ENCODE measurements at regions not wholly inside any gene's neighbourhood (a gene's known extent, or its start where the extent isn't known, plus 50 kb on each side); places are given as distances from the start of the nearest gene placed in this dataset.

DNA sequence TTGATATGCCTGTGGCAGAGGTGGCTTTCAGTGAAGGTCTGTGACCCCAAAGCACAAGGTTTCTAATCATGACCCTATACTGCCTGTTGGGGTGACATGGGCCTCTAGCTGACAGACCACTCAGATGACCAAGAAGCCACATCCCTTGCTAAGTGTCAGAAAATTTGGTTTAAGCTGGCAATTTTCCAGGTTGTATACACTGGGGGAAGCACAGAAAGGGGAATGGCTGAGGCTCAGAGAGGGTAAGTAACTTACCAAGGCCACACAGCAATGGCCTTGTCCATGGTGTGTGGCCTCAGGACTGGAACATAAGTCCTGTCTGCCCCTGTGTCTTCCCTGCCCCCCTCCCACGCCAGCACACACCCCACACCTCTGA lies 66.9 kb upstream of the PRDM11 start:
- no peak for DNase-seq (ENCODE audit: low read depth, low spot score)
- peaks cover 3% of the 10 kb centered on the region for H3K4me1 ChIP-seq (ENCODE audit: control insufficient read depth, insufficient read depth, low read length)
- H3K36me3 ChIP-seq (ENCODE audit: control insufficient read depth, insufficient read depth, low read length) = no peaks in the 10 kb centered on the region
- H3K4me3 ChIP-seq (ENCODE audit: low read length) = no peak overlapping the region
- H3K27me3 ChIP-seq (ENCODE audit: control insufficient read depth, insufficient read depth, low read length) = no peaks in the 10 kb centered on the region
- no peaks in the 10 kb centered on the region for H3K9me3 ChIP-seq (ENCODE audit: control insufficient read depth, insufficient read depth, low read length)
- WGBS (ENCODE audit: insufficient coverage, insufficient read length) = no CpG with 5 or more reads among the region's 1 CpG
- no peak overlapping the region for H3K27ac ChIP-seq (ENCODE audit: low read length)

DNA sequence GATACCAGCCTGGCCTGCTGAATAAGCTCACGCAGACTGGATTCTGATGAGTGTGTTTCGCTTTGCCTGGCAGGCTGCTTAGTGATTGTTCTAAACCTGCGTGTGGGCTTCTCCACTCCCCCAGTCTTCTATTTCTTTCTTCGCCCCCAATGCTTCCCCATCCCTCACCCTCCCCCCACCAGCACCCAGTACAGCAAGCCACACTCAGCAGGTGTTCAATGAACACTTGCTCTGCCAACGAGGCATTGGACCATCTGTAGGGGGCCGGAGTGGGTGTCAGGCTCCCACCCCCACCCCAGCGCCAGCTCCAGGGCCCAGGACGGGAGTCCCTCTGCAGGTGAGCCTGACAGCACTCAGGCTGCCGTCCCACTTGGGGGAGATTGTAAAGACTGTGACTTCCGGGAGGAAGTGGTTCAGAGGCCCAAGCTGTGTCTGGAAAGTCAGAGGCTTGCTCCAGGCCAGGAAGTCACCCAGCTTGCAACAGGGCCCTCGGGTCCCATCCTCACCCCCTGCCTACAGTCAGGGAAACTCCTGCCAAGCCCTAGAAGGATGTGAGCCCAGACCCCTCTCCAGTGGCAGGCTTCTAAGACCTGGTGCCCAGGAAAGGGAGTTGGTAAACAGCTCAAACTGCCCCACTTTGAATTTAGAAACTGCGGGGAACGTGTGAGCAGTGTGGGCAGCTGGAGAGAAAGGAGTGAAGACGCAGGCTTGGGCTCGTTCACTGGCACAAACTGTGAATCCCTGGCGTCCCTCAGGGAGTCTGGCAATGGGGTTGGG lies 66.3 kb upstream of the PRDM11 start:
- no peak overlapping the region for H3K4me3 ChIP-seq (ENCODE audit: low read length)
- H3K9me3 ChIP-seq (ENCODE audit: control insufficient read depth, insufficient read depth, low read length) = no peaks in the 10 kb centered on the region
- WGBS (ENCODE audit: insufficient coverage, insufficient read length) = no CpG with 5 or more reads among the region's 16 CpGs
- no peaks in the 10 kb centered on the region for H3K27me3 ChIP-seq (ENCODE audit: control insufficient read depth, insufficient read depth, low read length)
- no peak for DNase-seq (ENCODE audit: low read depth, low spot score)
- H3K27ac ChIP-seq (ENCODE audit: low read length) = no peak overlapping the region
- no peaks in the 10 kb centered on the region for H3K36me3 ChIP-seq (ENCODE audit: control insufficient read depth, insufficient read depth, low read length)
- peaks cover 3% of the 10 kb centered on the region for H3K4me1 ChIP-seq (ENCODE audit: control insufficient read depth, insufficient read depth, low read length)

DNA sequence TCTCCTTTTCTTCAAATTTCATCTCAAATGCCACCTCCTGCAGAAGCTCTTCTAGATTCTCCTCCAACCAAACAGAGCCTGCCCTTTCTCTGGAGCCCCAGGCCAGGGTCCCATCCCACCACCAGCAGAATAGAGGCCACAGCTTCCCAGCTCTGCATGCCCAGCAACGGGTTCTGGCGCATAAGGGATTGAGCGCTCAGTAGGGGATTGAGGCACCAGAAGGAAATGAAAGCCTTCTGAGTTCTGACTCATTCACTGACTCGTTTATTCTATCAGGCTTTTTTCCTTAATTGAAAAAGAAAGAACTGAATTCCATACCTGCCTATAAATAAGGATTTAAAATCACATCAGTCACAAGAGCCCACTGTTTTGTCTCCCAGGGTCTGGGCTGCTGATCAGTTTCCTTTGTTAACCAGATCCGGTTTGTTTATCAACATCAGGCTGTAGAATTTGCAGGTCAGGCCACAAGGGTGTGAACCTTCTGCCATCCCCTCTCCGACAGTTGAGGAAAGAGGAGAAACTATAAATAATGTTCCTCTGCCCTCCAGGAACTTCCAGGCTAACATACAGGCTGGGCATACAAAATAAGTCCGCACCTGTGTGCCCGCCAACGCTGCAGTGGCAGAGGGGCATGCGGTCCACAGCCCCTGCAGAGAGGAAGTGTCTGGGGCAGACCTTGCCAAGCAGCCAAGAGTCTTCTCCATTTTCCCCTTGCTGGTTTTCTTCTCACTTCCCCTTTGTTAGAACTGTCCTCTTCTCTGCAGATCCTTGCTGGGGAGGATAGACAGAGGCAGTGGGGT lies 63.5 kb upstream of the PRDM11 start:
- H3K4me1 ChIP-seq (ENCODE audit: control insufficient read depth, insufficient read depth, low read length) = peaks cover 3% of the 10 kb centered on the region
- no peak overlapping the region for H3K4me3 ChIP-seq (ENCODE audit: low read length)
- H3K27me3 ChIP-seq (ENCODE audit: control insufficient read depth, insufficient read depth, low read length) = no peaks in the 10 kb centered on the region
- DNase-seq (ENCODE audit: low read depth, low spot score) = no peak
- no peaks in the 10 kb centered on the region for H3K9me3 ChIP-seq (ENCODE audit: control insufficient read depth, insufficient read depth, low read length)
- no peak overlapping the region for H3K27ac ChIP-seq (ENCODE audit: low read length)
- no CpG with 5 or more reads among the region's 10 CpGs for WGBS (ENCODE audit: insufficient coverage, insufficient read length)
- H3K36me3 ChIP-seq (ENCODE audit: control insufficient read depth, insufficient read depth, low read length) = no peaks in the 10 kb centered on the region

DNA sequence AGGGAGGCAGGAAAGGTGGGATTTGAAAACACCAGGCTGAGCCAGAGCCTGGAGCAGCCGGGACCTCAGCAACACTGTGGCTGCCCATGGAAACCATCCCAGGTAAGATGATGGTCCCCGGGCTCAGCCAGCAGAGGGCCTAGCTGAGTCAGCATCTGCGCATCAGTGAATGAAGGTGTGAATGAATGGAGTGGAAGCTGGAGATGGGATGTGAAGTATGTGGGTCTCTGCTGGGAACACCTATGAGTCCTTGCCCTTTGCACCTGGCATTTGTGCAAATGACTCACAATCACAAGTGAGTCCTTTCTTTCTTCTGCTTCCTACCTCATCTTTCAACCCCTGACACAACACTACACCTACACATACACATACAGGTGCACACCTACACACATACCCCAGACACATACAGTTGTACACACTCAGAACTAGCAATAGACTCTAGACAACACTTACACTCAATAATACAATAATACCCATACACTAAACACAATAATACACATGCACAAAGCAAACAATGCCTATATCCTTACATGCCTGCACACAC lies 62.8 kb upstream of the PRDM11 start:
- peaks cover 3% of the 10 kb centered on the region for H3K4me1 ChIP-seq (ENCODE audit: control insufficient read depth, insufficient read depth, low read length)
- H3K27me3 ChIP-seq (ENCODE audit: control insufficient read depth, insufficient read depth, low read length) = no peaks in the 10 kb centered on the region
- no CpG with 5 or more reads among the region's 3 CpGs for WGBS (ENCODE audit: insufficient coverage, insufficient read length)
- no peak overlapping the region for H3K4me3 ChIP-seq (ENCODE audit: low read length)
- H3K36me3 ChIP-seq (ENCODE audit: control insufficient read depth, insufficient read depth, low read length) = no peaks in the 10 kb centered on the region
- H3K9me3 ChIP-seq (ENCODE audit: control insufficient read depth, insufficient read depth, low read length) = no peaks in the 10 kb centered on the region
- no peak overlapping the region for H3K27ac ChIP-seq (ENCODE audit: low read length)
- peak; percentile 61 for DNase-seq (ENCODE audit: low read depth, low spot score)

DNA sequence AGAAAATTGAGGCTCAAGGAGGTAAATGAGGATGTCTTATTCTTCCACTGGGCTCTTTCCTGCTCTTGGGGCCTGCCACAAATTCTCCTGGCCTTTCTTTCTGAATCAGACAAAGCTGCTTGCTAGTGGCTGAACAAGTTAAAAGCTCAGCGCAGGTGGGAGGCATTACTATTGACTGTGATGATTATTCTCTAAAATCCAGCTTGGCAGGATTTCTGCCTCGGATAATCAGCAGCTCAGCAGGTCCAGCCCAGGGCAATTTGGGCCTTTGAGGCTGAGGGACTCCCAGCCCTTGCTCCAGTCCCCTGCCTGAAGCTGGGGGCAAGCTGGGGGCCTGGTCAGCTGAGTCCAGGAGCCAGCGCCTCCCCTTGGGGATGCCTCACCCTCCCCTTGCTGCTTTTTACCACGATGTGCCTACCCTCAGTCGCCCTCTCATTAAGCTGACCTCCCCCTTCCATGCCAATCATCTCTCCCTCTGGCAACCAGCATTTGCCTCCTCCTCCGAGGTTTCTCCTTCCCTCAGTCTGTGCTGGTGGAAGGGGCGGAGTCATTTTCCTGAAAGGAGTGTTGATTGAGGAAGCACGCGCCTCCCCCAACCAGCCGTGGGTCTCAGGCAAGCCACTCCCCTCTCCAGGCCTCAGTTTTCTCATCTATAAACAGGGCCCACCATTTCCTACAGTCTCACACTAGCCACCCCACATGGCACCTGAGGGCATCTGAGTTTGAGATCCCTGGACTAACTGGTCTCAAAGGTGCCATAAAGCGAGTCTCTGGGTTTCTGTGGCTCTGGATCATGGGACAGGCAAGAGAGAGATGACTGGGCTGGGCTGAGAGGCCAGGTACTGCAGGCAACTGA lies 60.6 kb upstream of the PRDM11 start:
- H3K36me3 ChIP-seq (ENCODE audit: control insufficient read depth, insufficient read depth, low read length) = no peaks in the 10 kb centered on the region
- no peak overlapping the region for H3K27ac ChIP-seq (ENCODE audit: low read length)
- peaks cover 3% of the 10 kb centered on the region for H3K4me1 ChIP-seq (ENCODE audit: control insufficient read depth, insufficient read depth, low read length)
- no peak for DNase-seq (ENCODE audit: low read depth, low spot score)
- H3K4me3 ChIP-seq (ENCODE audit: low read length) = no peak overlapping the region
- H3K27me3 ChIP-seq (ENCODE audit: control insufficient read depth, insufficient read depth, low read length) = no peaks in the 10 kb centered on the region
- no CpG with 5 or more reads among the region's 11 CpGs for WGBS (ENCODE audit: insufficient coverage, insufficient read length)
- no peaks in the 10 kb centered on the region for H3K9me3 ChIP-seq (ENCODE audit: control insufficient read depth, insufficient read depth, low read length)

DNA sequence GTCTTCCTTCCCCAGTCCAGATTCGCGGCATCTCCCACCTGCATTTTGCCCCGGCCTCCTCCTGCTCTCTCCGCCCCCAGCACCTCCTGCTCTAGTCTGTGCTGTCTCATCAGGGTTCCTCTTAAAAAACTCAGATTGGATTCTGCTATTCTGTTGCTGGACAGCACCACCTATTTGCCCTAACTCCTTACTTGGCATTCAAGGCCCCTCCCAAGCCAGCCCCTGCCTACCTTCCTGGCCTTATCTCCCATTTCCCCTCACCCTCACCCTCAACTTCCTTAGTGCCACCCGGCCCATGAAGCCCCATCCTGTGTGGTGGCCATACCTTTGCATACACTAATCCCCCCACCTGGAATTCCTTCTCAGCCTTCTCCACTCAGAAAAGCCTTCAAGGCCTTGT lies 59.9 kb upstream of the PRDM11 start:
- Histone ChIP-seq H3K36me3 (ENCODE audit: control insufficient read depth, insufficient read depth, low read length) (no peaks in the 10 kb centered on the region), H3K27ac (ENCODE audit: low read length) (no peak overlapping the region), H3K4me1 (ENCODE audit: control insufficient read depth, insufficient read depth, low read length) (peaks cover 3% of the 10 kb centered on the region), H3K27me3 (ENCODE audit: control insufficient read depth, insufficient read depth, low read length) (no peaks in the 10 kb centered on the region), H3K9me3 (ENCODE audit: control insufficient read depth, insufficient read depth, low read length) (no peaks in the 10 kb centered on the region), H3K4me3 (ENCODE audit: low read length) (no peak overlapping the region)
- no peak for DNase-seq (ENCODE audit: low read depth, low spot score)
- no CpG with 5 or more reads among the region's 5 CpGs for WGBS (ENCODE audit: insufficient coverage, insufficient read length)

DNA sequence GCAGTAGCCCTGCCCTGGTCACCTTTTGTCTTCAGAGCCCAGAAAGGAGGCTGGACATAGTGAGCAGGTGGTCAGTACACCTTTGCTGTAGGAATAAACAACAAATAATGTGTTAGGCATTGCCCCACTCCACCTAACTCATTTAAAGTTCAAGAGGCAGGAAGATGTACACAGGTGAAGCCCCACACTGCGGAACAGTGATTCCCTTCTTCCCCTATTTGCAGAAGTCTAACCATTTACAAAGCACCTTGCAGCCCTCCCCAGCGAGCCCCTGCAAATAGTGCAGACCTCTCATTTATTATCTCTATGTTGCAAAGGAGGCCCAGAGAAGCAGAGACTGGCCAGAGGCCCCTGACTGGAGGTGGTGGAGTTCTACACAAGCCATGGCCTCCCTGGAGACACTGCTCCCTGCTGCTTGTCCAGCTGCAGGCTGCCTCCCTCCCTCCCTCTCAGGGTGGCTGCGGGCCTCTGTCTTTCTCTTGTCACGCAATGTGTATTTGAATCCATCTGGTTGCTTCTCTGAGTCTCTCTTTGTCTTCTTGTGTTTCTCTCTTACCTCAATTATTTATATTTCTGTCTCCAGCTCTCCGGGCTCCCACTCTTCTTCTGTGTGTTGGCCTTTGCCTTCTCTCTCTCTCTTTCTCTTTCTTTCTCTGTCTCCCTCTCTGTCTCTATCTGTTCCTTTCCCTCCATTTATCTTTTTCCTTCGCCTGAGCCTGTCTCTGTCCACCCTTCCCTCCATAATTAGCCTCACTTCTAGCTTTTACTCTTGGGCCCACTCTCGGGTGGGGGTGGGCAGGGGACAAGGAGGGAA lies 59.1 kb upstream of the PRDM11 start:
- Histone ChIP-seq H3K27me3 (ENCODE audit: control insufficient read depth, insufficient read depth, low read length) (no peaks in the 10 kb centered on the region), H3K4me1 (ENCODE audit: control insufficient read depth, insufficient read depth, low read length) (peaks cover 5% of the 10 kb centered on the region), H3K9me3 (ENCODE audit: control insufficient read depth, insufficient read depth, low read length) (no peaks in the 10 kb centered on the region), H3K27ac (ENCODE audit: low read length) (no peak overlapping the region), H3K4me3 (ENCODE audit: low read length) (no peak overlapping the region), H3K36me3 (ENCODE audit: control insufficient read depth, insufficient read depth, low read length) (no peaks in the 10 kb centered on the region)
- no peak for DNase-seq (ENCODE audit: low read depth, low spot score)
- WGBS (ENCODE audit: insufficient coverage, insufficient read length) = no CpG with 5 or more reads among the region's 7 CpGs

DNA sequence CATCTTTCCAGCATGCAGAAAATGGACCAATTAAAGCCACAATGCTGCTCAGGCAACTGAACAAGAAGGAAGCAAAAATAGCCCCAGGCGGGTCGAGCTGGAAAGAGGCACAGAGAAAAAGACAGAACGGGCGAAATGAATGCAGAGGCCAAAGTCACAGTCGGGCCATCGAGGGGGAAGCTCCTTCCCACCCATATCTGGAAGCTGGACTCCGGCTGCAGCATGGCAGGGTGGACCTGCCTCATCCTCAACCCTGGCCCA lies 58.6 kb upstream of the PRDM11 start:
- no peaks in the 10 kb centered on the region for H3K9me3 ChIP-seq (ENCODE audit: control insufficient read depth, insufficient read depth, low read length)
- H3K27me3 ChIP-seq (ENCODE audit: control insufficient read depth, insufficient read depth, low read length) = no peaks in the 10 kb centered on the region
- no peak for DNase-seq (ENCODE audit: low read depth, low spot score)
- H3K36me3 ChIP-seq (ENCODE audit: control insufficient read depth, insufficient read depth, low read length) = no peaks in the 10 kb centered on the region
- peaks cover 6% of the 10 kb centered on the region for H3K4me1 ChIP-seq (ENCODE audit: control insufficient read depth, insufficient read depth, low read length)
- H3K4me3 ChIP-seq (ENCODE audit: low read length) = no peak overlapping the region
- WGBS (ENCODE audit: insufficient coverage, insufficient read length) = no CpG with 5 or more reads among the region's 7 CpGs
- no peak overlapping the region for H3K27ac ChIP-seq (ENCODE audit: low read length)

DNA sequence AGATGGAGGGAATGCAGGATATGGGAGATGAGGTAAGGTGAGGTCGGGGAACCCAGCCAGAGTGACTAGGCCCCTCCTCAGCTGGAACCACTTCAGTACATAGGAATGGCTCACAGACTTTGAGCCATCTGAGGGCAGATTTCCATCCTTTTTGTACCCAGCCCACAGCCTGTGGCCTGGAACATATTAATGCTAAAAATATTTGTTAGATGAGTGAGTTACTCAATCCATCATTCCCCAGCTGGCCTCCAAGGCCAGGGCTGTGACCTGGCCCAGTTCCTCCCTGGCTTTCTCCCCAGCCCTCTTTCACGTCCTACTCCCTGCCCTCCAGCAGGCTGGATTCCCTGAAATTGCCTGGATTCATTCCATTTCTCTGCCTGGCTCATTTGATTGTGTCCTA lies 57.2 kb upstream of the PRDM11 start:
- DNase-seq (ENCODE audit: low read depth, low spot score) = no peak
- no CpG with 5 or more reads among the region's 2 CpGs for WGBS (ENCODE audit: insufficient coverage, insufficient read length)
- Histone ChIP-seq H3K4me1 (ENCODE audit: control insufficient read depth, insufficient read depth, low read length) (peaks cover 3% of the 10 kb centered on the region), H3K36me3 (ENCODE audit: control insufficient read depth, insufficient read depth, low read length) (no peaks in the 10 kb centered on the region), H3K27ac (ENCODE audit: low read length) (no peak overlapping the region), H3K9me3 (ENCODE audit: control insufficient read depth, insufficient read depth, low read length) (no peaks in the 10 kb centered on the region), H3K4me3 (ENCODE audit: low read length) (no peak overlapping the region), H3K27me3 (ENCODE audit: control insufficient read depth, insufficient read depth, low read length) (no peaks in the 10 kb centered on the region)

Measured in iPS DF 6.9 (cell line).